Esophagus muscularis mucosa (tissue), 4 donors: ENCODE measurements at regions not wholly inside any gene's neighbourhood (a gene's known extent, or its start where the extent isn't known, plus 50 kb on each side); places are given as distances from the start of the nearest gene placed in this dataset.

Experiments used
- EP300 ChIP-seq: sonication (generic); formaldehyde crosslinking; IDR thresholded peaks from one replicate; pipeline ENCODE4 v1.6.1; 2017; ENCODE audit warnings: antibody characterized with exemption
- POLR2A ChIP-seq: fragments of 450-650 bp; IDR thresholded peaks from one replicate; pipeline ENCODE4 v1.6.1; 2017; ENCODE audit warnings: antibody characterized with exemption, moderate library complexity, mild to moderate bottlenecking, low read depth
- POLR2AphosphoS5 ChIP-seq, 2 donors: sonication (generic); formaldehyde crosslinking; IDR thresholded peaks; one replicate each; pipeline ENCODE4 v1.6.1; 2017; ENCODE audit warnings: antibody characterized with exemption in 2 of 2
- TF ChIP-seq, protein P1 (sequence below), 3 experiments: fragments of 200-600 bp in 2 of 3; fragments of 450-650 bp in 1 of 3; sonication (generic) in 2 of 3; IDR thresholded peaks; one replicate each; pipeline ENCODE4 v1.5.1; 2017 to 2019; ENCODE audit warnings: antibody characterized with exemption in 3 of 3, mild to moderate bottlenecking in 2 of 3, moderate library complexity in 1 of 3

- TF ChIP-seq POLR2A (no peak), POLR2AphosphoS5 (IDR thresholded peaks at IDR 0.05) (no peak), EP300 (no peak)
- TF ChIP-seq, protein P1, sequence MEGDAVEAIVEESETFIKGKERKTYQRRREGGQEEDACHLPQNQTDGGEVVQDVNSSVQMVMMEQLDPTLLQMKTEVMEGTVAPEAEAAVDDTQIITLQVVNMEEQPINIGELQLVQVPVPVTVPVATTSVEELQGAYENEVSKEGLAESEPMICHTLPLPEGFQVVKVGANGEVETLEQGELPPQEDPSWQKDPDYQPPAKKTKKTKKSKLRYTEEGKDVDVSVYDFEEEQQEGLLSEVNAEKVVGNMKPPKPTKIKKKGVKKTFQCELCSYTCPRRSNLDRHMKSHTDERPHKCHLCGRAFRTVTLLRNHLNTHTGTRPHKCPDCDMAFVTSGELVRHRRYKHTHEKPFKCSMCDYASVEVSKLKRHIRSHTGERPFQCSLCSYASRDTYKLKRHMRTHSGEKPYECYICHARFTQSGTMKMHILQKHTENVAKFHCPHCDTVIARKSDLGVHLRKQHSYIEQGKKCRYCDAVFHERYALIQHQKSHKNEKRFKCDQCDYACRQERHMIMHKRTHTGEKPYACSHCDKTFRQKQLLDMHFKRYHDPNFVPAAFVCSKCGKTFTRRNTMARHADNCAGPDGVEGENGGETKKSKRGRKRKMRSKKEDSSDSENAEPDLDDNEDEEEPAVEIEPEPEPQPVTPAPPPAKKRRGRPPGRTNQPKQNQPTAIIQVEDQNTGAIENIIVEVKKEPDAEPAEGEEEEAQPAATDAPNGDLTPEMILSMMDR (IDR thresholded peaks at IDR 0.05), result no peak
These were observed 115.8 kb upstream of the ALKAL2 start for GRCh38 chr2:403682-404081.
